GM10266 (cell line): ENCODE measurements at regions not wholly inside any gene's neighbourhood (a gene's known extent, or its start where the extent isn't known, plus 50 kb on each side); places are given as distances from the start of the nearest gene placed in this dataset.

Experiments used
- DNase-seq: peaks from one replicate; pipeline ENCODE4 v3.0.0; 2012; ENCODE audit errors: extremely low spot score
- TF ChIP-seq, protein P1 (sequence below): IDR thresholded peaks from 2 replicates; pipeline ENCODE4 v1.5.1; 2012; ENCODE audit warnings: mild to moderate bottlenecking, low read depth; ENCODE audit not compliant: control insufficient read depth, insufficient read depth; ENCODE audit errors: missing control alignments

DNA sequence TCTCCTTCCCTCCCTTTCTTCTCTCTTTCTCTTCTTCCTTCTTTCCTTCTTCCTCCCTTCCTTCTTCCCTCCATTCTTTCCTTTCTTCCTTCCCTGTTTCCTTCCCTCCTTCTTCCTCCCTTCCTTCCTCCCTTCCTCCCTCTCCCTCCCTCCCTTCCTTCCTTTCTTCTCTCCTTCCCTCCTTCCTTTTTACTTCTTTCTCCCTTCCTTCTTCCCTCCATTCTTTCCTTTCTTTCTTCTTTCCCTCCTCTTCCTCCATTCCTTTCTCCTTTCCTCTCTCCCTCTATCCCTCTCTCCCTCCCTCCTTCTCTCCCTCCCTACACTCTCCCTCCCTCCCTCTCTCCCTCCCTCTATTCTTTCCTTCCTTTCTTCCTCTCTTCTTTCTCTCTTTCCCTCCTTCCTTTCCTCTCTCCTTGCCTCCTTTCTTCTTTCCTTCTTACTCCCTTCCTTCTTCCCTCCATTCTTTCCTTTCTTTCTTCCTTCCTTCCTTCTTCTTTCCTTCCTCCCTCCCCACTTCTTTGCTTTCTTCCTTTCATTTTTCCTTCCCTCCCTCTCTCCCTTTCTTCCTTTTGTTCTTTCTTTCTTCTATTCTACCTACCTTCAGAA, 200.4 kb upstream of the SSTR4 start:
- TF ChIP-seq, protein P1, sequence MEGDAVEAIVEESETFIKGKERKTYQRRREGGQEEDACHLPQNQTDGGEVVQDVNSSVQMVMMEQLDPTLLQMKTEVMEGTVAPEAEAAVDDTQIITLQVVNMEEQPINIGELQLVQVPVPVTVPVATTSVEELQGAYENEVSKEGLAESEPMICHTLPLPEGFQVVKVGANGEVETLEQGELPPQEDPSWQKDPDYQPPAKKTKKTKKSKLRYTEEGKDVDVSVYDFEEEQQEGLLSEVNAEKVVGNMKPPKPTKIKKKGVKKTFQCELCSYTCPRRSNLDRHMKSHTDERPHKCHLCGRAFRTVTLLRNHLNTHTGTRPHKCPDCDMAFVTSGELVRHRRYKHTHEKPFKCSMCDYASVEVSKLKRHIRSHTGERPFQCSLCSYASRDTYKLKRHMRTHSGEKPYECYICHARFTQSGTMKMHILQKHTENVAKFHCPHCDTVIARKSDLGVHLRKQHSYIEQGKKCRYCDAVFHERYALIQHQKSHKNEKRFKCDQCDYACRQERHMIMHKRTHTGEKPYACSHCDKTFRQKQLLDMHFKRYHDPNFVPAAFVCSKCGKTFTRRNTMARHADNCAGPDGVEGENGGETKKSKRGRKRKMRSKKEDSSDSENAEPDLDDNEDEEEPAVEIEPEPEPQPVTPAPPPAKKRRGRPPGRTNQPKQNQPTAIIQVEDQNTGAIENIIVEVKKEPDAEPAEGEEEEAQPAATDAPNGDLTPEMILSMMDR, result no peak
- no peak for DNase-seq

DNA sequence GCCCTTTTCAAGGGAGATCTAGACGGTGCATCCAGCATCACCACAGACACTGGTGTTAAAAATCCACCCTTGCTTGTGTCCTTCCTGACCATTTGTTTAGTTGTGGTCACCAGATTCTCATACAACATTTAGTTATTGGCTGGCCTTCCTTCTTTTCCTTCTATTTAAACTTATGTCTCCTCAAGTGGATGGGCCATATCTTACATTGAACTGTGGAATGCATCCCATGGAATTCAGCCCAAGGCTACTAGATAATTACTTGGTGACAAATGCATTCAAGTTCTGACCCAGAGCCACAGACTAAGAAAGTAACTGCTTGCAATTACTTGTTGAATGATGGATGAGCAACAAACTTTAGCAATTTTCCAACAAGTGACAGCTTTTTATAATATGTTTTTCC, 198.9 kb upstream of the SSTR4 start:
- TF ChIP-seq, protein P1, result no peak
- DNase-seq, result no peak

DNA sequence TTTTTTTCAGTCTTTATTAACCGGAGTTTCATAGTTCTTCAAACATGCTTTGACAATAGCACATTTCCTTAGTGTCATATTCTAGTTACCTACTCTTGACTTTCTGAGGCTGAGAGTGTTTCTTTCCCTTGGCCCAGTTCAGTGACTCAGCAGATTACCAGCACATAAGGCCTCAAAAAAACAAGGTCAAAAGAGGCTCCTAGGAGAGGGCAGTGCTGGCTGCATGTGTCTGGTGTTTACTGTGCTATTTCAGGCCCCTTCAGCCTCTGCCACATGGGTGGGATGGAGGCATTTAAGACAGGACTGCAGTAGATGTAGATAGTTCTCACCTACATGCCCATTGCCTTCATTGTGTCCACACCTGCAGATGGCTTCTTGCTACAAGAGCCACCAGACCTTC, 198.2 kb upstream of the SSTR4 start:
- TF ChIP-seq, protein P1, result no peak
- DNase-seq, result no peak

DNA sequence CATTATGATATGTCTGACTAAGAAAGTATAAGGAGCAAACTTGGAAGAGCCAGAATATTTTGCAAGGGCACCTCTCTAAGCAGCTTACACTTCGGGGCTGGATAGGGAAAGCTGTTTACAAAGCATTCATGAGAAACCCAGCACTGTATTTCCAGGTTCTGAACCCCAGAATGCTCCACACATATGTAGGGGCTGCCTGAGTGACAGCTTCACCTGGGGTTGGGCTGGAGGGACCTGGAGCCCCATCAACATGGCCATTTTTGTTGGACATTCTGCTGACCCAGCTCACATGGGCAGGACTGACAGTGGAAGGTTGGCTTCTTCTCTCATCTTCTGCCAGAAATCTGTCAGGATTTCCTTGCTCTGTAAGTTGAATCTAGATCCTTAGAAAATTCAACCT, 197.1 kb upstream of the SSTR4 start:
- DNase-seq, result no peak
- TF ChIP-seq, protein P1, result no peak

DNA sequence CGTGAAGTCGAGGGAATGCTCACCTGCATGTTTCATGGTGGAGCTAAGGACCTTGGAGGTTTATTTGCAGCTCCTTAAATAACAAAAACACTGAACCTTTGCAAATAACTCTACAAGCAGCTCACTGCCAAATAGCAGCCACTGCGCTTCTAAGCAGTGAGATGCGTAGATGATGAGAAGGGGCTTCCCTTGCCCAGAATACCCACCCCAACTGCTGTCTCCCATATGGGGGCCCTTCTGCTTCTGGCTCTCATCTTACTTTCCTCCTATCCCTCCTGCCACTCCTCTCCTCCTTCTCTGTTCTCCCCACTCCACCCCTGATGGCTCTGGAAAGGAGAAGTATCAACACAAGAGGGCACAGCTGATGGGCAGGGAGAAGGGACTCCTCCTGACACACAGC, 193.3 kb upstream of the SSTR4 start:
- DNase-seq, result no peak
- TF ChIP-seq, protein P1, result no peak

DNA sequence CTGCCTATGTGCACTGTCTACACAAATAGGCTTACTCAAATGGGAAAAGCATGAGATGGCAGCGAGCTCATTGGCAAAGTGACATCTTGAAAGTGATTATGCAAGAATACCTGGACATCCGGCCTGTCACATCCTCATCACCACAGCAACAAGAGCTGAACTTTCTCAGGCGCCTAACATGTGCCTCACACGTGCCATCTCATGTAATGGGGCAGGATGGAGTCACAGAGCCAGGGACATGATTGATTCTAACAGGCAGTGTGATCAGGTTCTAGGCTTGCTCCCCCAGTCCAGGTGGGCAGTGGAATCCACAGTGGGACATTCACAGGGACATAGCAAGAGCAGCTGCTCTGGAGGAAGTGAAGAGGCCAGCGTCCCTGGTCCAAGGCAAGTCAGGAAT, 192.3 kb upstream of the SSTR4 start:
- TF ChIP-seq, protein P1, result no peak
- no peak for DNase-seq

DNA sequence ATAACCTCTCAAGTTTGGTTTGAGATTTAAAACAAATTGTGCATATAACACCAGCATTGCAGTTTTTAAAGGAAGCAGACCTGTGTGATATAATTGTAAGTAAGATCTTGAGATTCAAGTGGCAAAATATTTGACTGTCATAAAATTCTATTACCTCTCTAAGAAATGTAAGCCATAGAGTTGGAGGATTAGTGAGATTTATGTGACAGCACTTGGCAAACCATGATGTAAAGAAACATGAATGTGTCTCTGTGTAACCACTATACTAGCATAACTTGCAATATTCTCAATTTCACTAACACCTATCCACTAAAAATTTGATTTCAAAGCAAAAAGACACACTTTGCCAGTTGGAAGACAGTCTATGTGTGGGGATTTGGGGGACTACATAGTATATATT, 190.2 kb upstream of the SSTR4 start:
- TF ChIP-seq, protein P1, result no peak
- no peak for DNase-seq
